A673 (cell line): ENCODE measurements at regions not wholly inside any gene's neighbourhood (a gene's known extent, or its start where the extent isn't known, plus 50 kb on each side); places are given as distances from the start of the nearest gene placed in this dataset.

Experiments used
- BruUV-seq: library from RNA; stranded (reverse); fragments of 400-500 nt; replicated peaks from 2 replicates; lab custom pipeline; 2021; lab: Mats Ljungman, UMichigan
- CTCF ChIA-PET: fragments of 300-600 bp; sonication (Branson Sonifier 250); formaldehyde crosslinking; loops from one replicate; lab custom pipeline; 2022; ENCODE audit warnings: antibody characterized with exemption; lab: Charles Lee
- POLR2A ChIA-PET: fragments of 300-600 bp; sonication (Branson Sonifier 250); formaldehyde crosslinking; loops from one replicate; lab custom pipeline; 2022; ENCODE audit warnings: antibody characterized with exemption; ENCODE audit not compliant: low non-redundant PET; lab: Charles Lee
- DNase-seq: peaks from one replicate; pipeline ENCODE4 v3.0.0-alpha.2; 2015; ENCODE audit warnings: low spot score
- H3K27ac ChIP-seq: fragments of 200-600 bp; sonication (generic); 2 replicates; pipeline ENCODE4 v1.5.1; 2016; ENCODE audit warnings: mixed run types, low read depth, mild to moderate bottlenecking, mixed read lengths, antibody characterized with exemption, low read length; ENCODE audit not compliant: poor library complexity, severe bottlenecking
- H3K27me3 ChIP-seq: fragments of 200-600 bp; sonication (generic); replicated peaks from 2 replicates; pipeline ENCODE4 v1.6.1; 2017; ENCODE audit warnings: mixed run types, low read depth, mild to moderate bottlenecking, mixed read lengths, antibody characterized with exemption, low read length; ENCODE audit not compliant: insufficient read depth, poor library complexity
- H3K36me3 ChIP-seq: fragments of 200-600 bp; sonication (generic); 2 replicates; pipeline ENCODE4 v1.6.1; 2016; ENCODE audit warnings: mixed run types, mild to moderate bottlenecking, mixed read lengths, antibody characterized with exemption, low read length; ENCODE audit not compliant: insufficient read depth, poor library complexity, severe bottlenecking
- H3K4me1 ChIP-seq: fragments of 200-600 bp; sonication (generic); 2 replicates; pipeline ENCODE4 v1.6.1; 2017; ENCODE audit warnings: mixed run types, mild to moderate bottlenecking, mixed read lengths, antibody characterized with exemption, low read length; ENCODE audit not compliant: insufficient read depth, poor library complexity, severe bottlenecking
- H3K4me3 ChIP-seq: fragments of 200-600 bp; sonication (generic); 2 replicates; pipeline ENCODE4 v1.5.1; 2016; ENCODE audit warnings: low read depth, mixed run types, mild to moderate bottlenecking, mixed read lengths, low read length; ENCODE audit not compliant: poor library complexity, severe bottlenecking
- H3K9me3 ChIP-seq: fragments of 200-600 bp; sonication (generic); 2 replicates; pipeline ENCODE4 v1.6.1; 2016; ENCODE audit warnings: mixed run types, low read depth, mild to moderate bottlenecking, mixed read lengths, antibody characterized with exemption, low read length; ENCODE audit not compliant: poor library complexity, severe bottlenecking
- EZH2 ChIP-seq: fragments of 200-600 bp; sonication (generic); IDR thresholded peaks from 2 replicates; pipeline ENCODE4 v1.6.1; 2017; ENCODE audit warnings: borderline replicate concordance, low read depth, mild to moderate bottlenecking, mixed read lengths, antibody characterized with exemption, low read length; ENCODE audit not compliant: poor library complexity, severe bottlenecking
- intact Hi-C: fragments of 100-400 bp; cut with micrococcal nuclease; formaldehyde crosslinking; loops from one replicate; pipeline ENCODE4 v1.10.0; 2022; ENCODE audit not compliant: unreplicated experiment
- TF ChIP-seq, protein P1 (sequence below): fragments of 300-800, 200-600 bp; sonication (generic); conservative IDR thresholded peaks from 2 replicates; pipeline ENCODE4 v1.5.1; 2017; ENCODE audit warnings: low read depth, mild to moderate bottlenecking, antibody characterized with exemption, low read length, moderate library complexity, mixed read lengths

DNA sequence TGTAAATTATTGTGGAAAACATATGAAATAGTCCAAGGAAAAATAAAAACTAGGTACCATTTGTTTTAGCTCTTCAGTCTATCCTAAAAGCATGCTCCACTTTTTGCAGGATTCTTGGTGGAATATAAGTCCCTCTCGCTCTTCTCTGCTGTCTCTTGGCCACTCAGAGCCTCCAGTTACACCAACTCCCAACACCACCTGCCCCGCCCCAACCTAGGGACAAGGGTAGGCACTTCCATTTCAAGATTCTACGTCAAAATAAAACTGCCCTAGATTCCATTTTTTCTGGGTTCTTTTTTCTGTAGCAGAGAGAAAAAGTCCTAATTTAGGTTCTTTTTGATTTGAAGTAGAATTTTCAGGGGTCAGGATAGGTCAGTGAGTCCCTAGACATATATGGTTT lies 1036.2 kb upstream of the POU3F3 start:
- no peak overlapping the region for H3K4me3 ChIP-seq
- BruUV-seq: no TSS peak
- no peak for TF ChIP-seq EZH2
- TF ChIP-seq, protein P1, sequence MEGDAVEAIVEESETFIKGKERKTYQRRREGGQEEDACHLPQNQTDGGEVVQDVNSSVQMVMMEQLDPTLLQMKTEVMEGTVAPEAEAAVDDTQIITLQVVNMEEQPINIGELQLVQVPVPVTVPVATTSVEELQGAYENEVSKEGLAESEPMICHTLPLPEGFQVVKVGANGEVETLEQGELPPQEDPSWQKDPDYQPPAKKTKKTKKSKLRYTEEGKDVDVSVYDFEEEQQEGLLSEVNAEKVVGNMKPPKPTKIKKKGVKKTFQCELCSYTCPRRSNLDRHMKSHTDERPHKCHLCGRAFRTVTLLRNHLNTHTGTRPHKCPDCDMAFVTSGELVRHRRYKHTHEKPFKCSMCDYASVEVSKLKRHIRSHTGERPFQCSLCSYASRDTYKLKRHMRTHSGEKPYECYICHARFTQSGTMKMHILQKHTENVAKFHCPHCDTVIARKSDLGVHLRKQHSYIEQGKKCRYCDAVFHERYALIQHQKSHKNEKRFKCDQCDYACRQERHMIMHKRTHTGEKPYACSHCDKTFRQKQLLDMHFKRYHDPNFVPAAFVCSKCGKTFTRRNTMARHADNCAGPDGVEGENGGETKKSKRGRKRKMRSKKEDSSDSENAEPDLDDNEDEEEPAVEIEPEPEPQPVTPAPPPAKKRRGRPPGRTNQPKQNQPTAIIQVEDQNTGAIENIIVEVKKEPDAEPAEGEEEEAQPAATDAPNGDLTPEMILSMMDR: no peak
- no peaks in the 10 kb centered on the region for H3K4me1 ChIP-seq
- no peak for DNase-seq
- POLR2A ChIA-PET: no interaction called here
- no peak overlapping the region for H3K27ac ChIP-seq
- CTCF ChIA-PET: no interaction called here
- intact Hi-C loops: no loop called here
- H3K36me3 ChIP-seq: no peaks in the 10 kb centered on the region
- no peaks in the 10 kb centered on the region for H3K27me3 ChIP-seq
- no peaks in the 10 kb centered on the region for H3K9me3 ChIP-seq

DNA sequence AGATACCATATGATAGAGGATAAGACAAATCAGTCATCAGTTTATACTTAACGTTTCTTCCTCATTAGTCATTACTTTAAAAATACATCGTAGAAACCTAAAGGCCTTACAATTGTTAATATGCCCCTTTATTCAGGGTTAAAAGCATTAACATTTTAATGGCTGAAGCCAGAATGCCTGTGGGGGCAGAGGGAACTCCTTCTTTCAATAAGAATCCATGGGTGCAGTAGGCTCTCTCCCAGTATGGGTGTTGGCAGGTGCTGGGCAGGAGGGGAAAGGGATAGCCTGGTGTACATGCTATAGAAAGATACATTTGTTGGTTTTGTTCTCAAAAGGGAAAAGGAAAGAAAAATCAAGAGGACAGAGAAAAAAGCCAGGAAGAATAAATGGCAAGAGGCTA lies 1035.7 kb upstream of the POU3F3 start:
- Histone ChIP-seq H3K4me3 (no peak overlapping the region), H3K4me1 (no peaks in the 10 kb centered on the region), H3K27me3 (no peaks in the 10 kb centered on the region), H3K36me3 (no peaks in the 10 kb centered on the region), H3K9me3 (no peaks in the 10 kb centered on the region), H3K27ac (no peak overlapping the region)
- ChIA-PET POLR2A (no interaction called here), CTCF (no interaction called here)
- DNase-seq: no peak
- intact Hi-C loops: no loop called here
- TF ChIP-seq EZH2: no peak
- no TSS peak for BruUV-seq

DNA sequence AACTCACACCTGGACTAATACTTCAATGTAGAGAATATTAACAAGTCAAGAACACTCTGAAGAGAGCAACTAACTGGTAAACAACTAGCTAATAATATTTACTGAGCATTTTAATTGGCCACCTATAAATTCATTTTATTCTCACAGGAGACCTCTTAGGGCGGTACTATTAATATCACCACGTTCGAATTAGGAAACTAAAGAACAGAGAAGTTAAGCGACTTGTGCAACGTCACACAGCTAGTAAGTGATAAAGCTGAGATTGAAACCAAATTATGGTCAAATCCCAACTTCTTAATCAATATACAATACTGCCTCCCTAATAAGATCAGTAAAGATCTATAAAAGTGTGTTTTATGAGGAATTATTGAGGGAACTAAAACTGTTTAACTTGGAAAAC lies 1034.3 kb upstream of the POU3F3 start:
- H3K27ac ChIP-seq: no peak overlapping the region
- ChIA-PET CTCF (no interaction called here), POLR2A (no interaction called here)
- intact Hi-C loops: no loop called here
- no TSS peak for BruUV-seq
- no peak for DNase-seq
- H3K27me3 ChIP-seq: no peaks in the 10 kb centered on the region
- TF ChIP-seq, protein P1: no peak
- TF ChIP-seq EZH2: no peak
- H3K4me1 ChIP-seq: no peaks in the 10 kb centered on the region
- no peaks in the 10 kb centered on the region for H3K36me3 ChIP-seq
- H3K9me3 ChIP-seq: no peaks in the 10 kb centered on the region
- no peak overlapping the region for H3K4me3 ChIP-seq

DNA sequence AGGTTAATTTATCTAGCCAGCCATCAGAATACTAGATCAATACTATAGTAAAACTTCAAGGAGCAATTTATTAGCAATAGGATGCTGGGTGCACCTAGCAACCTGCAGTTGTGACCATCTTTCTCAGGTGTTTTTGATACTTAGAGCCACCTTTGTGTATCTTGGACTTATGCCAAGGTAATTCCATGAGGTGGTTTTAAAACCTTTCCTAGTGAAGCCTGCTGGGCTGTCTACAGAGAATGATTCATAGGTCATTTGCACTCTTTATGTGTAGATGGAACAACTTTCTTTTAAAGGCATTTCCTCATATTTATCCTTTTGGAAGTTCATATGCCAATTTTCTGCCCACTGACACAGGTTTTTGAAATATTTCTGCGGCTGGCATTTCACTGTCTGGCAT lies 1030.1 kb upstream of the POU3F3 start:
- H3K4me1 ChIP-seq: no peaks in the 10 kb centered on the region
- no TSS peak for BruUV-seq
- H3K36me3 ChIP-seq: no peaks in the 10 kb centered on the region
- H3K9me3 ChIP-seq: no peaks in the 10 kb centered on the region
- no peaks in the 10 kb centered on the region for H3K27me3 ChIP-seq
- POLR2A ChIA-PET: no interaction called here
- no peak overlapping the region for H3K4me3 ChIP-seq
- H3K27ac ChIP-seq: no peak overlapping the region
- DNase-seq: no peak
- TF ChIP-seq, protein P1: no peak
- no peak for TF ChIP-seq EZH2
- CTCF ChIA-PET: no interaction called here
- intact Hi-C loops: no loop called here
